Astrocyte (in vitro differentiated cells and primary cell): ENCODE measurements at regions not wholly inside any gene's neighbourhood (a gene's known extent, or its start where the extent isn't known, plus 50 kb on each side); places are given as distances from the start of the nearest gene placed in this dataset.

ENCODE experiments used
- DNase-seq: peaks from one replicate; pipeline ENCODE4 v3.0.0-alpha.2; 2010; ENCODE audit warnings: low read depth
- FAIRE-seq: peaks from 2 replicates; lab custom pipeline; 2011; peaks lifted over from hg19 to GRCh38; lab: Jason Lieb, UNC
- H2AFZ ChIP-seq: 2 replicates; pipeline ENCODE4 v1.6.0; 2012; ENCODE audit warnings: low read depth, low read length, inconsistent platforms
- H3K27ac ChIP-seq: 2 replicates; pipeline ENCODE4 v1.5.1; 2011; ENCODE audit warnings: low read depth, low read length, inconsistent platforms
- H3K27me3 ChIP-seq: 2 replicates; pipeline ENCODE4 v1.6.0; 2011; ENCODE audit warnings: low read length, inconsistent platforms; ENCODE audit not compliant: insufficient read depth
- H3K36me3 ChIP-seq: 2 replicates; pipeline ENCODE4 v1.5.1; 2011; ENCODE audit warnings: low read length, inconsistent platforms; ENCODE audit not compliant: insufficient read depth
- H3K4me1 ChIP-seq: 2 replicates; pipeline ENCODE4 v1.5.1; 2011; ENCODE audit warnings: low read length, inconsistent platforms; ENCODE audit not compliant: insufficient read depth
- H3K4me2 ChIP-seq: 2 replicates; pipeline ENCODE4 v1.6.0; 2012; ENCODE audit warnings: low read length, inconsistent platforms
- H3K4me3 ChIP-seq: 2 replicates; pipeline ENCODE4 v1.5.1; 2011; ENCODE audit warnings: low read depth, mild to moderate bottlenecking, low read length, inconsistent platforms; ENCODE audit not compliant: insufficient read depth
- H3K79me2 ChIP-seq: 2 replicates; pipeline ENCODE4 v1.6.0; 2012; ENCODE audit warnings: mild to moderate bottlenecking, low read length, inconsistent platforms; ENCODE audit not compliant: insufficient read depth
- H3K9ac ChIP-seq: 2 replicates; pipeline ENCODE4 v1.6.0; 2012; ENCODE audit warnings: mild to moderate bottlenecking, low read length, inconsistent platforms
- H3K9me3 ChIP-seq: 2 replicates; pipeline ENCODE4 v1.5.1; 2012; ENCODE audit warnings: low read depth, mild to moderate bottlenecking, low read length, inconsistent platforms; ENCODE audit not compliant: insufficient read depth
- H4K20me1 ChIP-seq: 2 replicates; pipeline ENCODE4 v1.6.0; 2012; ENCODE audit warnings: low read length, inconsistent platforms; ENCODE audit not compliant: insufficient read depth
- H3K27ac Mint-ChIP-seq: one replicate; pipeline ENCODE4 v1.8.0; 2021; ENCODE audit warnings: mild to moderate bottlenecking, mixed read lengths; ENCODE audit not compliant: unreplicated experiment
- H3K27me3 Mint-ChIP-seq: one replicate; pipeline ENCODE4 v1.8.0; 2021; ENCODE audit warnings: low read depth, mixed read lengths; ENCODE audit not compliant: unreplicated experiment
- H3K36me3 Mint-ChIP-seq: one replicate; pipeline ENCODE4 v1.8.0; 2021; ENCODE audit warnings: low read depth, mixed read lengths; ENCODE audit not compliant: unreplicated experiment
- H3K4me1 Mint-ChIP-seq: one replicate; pipeline ENCODE4 v1.8.0; 2021; ENCODE audit warnings: low read depth, mixed read lengths; ENCODE audit not compliant: unreplicated experiment
- H3K4me3 Mint-ChIP-seq: one replicate; pipeline ENCODE4 v1.8.0; 2021; ENCODE audit warnings: mild to moderate bottlenecking, moderate library complexity, mixed read lengths; ENCODE audit not compliant: unreplicated experiment
- H3K9me3 Mint-ChIP-seq: one replicate; pipeline ENCODE4 v1.8.0; 2021; ENCODE audit warnings: mild to moderate bottlenecking, mixed read lengths; ENCODE audit not compliant: unreplicated experiment
- EZH2 ChIP-seq: IDR thresholded peaks from 2 replicates; pipeline ENCODE4 v1.6.1; 2012; ENCODE audit warnings: mild to moderate bottlenecking, low read length, inconsistent platforms; ENCODE audit not compliant: insufficient read depth
- TF ChIP-seq, protein P1 (sequence below): IDR thresholded peaks from 2 replicates; pipeline ENCODE4 v1.5.1; 2011; ENCODE audit warnings: low read depth, mild to moderate bottlenecking, inconsistent platforms, low read length, moderate library complexity; ENCODE audit not compliant: insufficient read depth

GRCh38 chr11:91768783-91769182 lies 455.8 kb upstream of the FAT3 start:
- FAIRE-seq, result no peak
- no peak overlapping the region for H3K4me3 Mint-ChIP-seq

DNA sequence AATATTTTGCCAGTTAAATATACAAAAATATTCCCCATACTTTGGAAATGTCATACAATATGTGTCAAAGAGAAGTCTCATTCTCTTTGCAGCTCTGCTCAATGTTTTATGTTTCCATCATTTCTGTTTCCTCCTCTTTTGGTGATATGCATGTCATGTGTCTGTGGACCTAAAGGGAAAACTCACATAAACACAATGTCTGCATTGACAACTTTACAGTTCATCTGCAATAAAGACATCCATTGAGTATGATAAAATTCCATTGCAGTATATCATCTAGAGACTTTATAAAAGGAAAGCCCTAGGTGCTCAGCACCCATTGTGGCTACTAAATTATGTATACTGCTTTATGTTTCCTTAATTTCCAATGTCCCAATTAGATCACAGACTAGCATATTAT lies 461.3 kb upstream of the FAT3 start:
- no peak overlapping the region for H3K4me3 ChIP-seq
- no peak overlapping the region for H3K9ac ChIP-seq
- no peak overlapping the region for H2AFZ ChIP-seq
- Mint-ChIP-seq H3K4me1 (no peaks in the 10 kb centered on the region), H3K4me3 (no peak overlapping the region), H3K27me3 (no peaks in the 10 kb centered on the region), H3K9me3 (no peaks in the 10 kb centered on the region), H3K36me3 (no peaks in the 10 kb centered on the region), H3K27ac (no peak overlapping the region)
- no peaks in the 10 kb centered on the region for H3K27me3 ChIP-seq
- H3K36me3 ChIP-seq, result no peaks in the 10 kb centered on the region
- H3K9me3 ChIP-seq, result no peaks in the 10 kb centered on the region
- TF ChIP-seq EZH2, result no peak
- DNase-seq (no peak), FAIRE-seq (no peak)
- H3K4me1 ChIP-seq, result no peaks in the 10 kb centered on the region
- no peak overlapping the region for H3K27ac ChIP-seq
- no peaks in the 10 kb centered on the region for H3K79me2 ChIP-seq
- no peak overlapping the region for H3K4me2 ChIP-seq
- no peaks in the 10 kb centered on the region for H4K20me1 ChIP-seq

More at GRCh38 chr11:91768783-91769182, 455.8 kb upstream of the FAT3 start:
- Mint-ChIP-seq H3K4me1 (peaks cover 3% of the 10 kb centered on the region), H3K9me3 (no peaks in the 10 kb centered on the region), H3K27me3 (no peaks in the 10 kb centered on the region), H3K36me3 (peaks cover 2% of the 10 kb centered on the region), H3K27ac (no peak overlapping the region)
- Histone ChIP-seq H3K9ac (no peak overlapping the region), H2AFZ (no peak overlapping the region), H3K36me3 (no peaks in the 10 kb centered on the region), H3K79me2 (no peaks in the 10 kb centered on the region), H3K9me3 (peaks cover 1% of the 10 kb centered on the region), H3K27me3 (no peaks in the 10 kb centered on the region), H3K27ac (no peak overlapping the region), H4K20me1 (no peaks in the 10 kb centered on the region), H3K4me1 (no peaks in the 10 kb centered on the region), H3K4me2 (no peak overlapping the region), H3K4me3 (no peak overlapping the region)
- no peak for DNase-seq
- TF ChIP-seq, protein P1, sequence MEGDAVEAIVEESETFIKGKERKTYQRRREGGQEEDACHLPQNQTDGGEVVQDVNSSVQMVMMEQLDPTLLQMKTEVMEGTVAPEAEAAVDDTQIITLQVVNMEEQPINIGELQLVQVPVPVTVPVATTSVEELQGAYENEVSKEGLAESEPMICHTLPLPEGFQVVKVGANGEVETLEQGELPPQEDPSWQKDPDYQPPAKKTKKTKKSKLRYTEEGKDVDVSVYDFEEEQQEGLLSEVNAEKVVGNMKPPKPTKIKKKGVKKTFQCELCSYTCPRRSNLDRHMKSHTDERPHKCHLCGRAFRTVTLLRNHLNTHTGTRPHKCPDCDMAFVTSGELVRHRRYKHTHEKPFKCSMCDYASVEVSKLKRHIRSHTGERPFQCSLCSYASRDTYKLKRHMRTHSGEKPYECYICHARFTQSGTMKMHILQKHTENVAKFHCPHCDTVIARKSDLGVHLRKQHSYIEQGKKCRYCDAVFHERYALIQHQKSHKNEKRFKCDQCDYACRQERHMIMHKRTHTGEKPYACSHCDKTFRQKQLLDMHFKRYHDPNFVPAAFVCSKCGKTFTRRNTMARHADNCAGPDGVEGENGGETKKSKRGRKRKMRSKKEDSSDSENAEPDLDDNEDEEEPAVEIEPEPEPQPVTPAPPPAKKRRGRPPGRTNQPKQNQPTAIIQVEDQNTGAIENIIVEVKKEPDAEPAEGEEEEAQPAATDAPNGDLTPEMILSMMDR, result no peak
- TF ChIP-seq EZH2, result no peak

- H3K27me3 Mint-ChIP-seq, result no peaks in the 10 kb centered on the region
- H3K4me1 Mint-ChIP-seq, result no peaks in the 10 kb centered on the region
- DNase-seq (no peak), FAIRE-seq (no peak)
- no peak overlapping the region for H3K4me3 Mint-ChIP-seq
- TF ChIP-seq, protein P1, result no peak
- TF ChIP-seq EZH2, result no peak
- no peaks in the 10 kb centered on the region for H3K4me1 ChIP-seq
- no peak overlapping the region for H3K27ac ChIP-seq
- H3K27me3 ChIP-seq, result no peaks in the 10 kb centered on the region
- no peaks in the 10 kb centered on the region for H4K20me1 ChIP-seq
- no peak overlapping the region for H2AFZ ChIP-seq
- H3K36me3 Mint-ChIP-seq, result no peaks in the 10 kb centered on the region
- H3K27ac Mint-ChIP-seq, result no peak overlapping the region
- H3K9ac ChIP-seq, result no peak overlapping the region
- H3K4me2 ChIP-seq, result no peak overlapping the region
- H3K9me3 ChIP-seq, result no peaks in the 10 kb centered on the region
- H3K79me2 ChIP-seq, result no peaks in the 10 kb centered on the region
- H3K4me3 ChIP-seq, result no peak overlapping the region
- H3K36me3 ChIP-seq, result no peaks in the 10 kb centered on the region
- no peaks in the 10 kb centered on the region for H3K9me3 Mint-ChIP-seq
Measured at GRCh38 chr11:91761406-91762025, 463.1 kb upstream of the FAT3 start.
